ENCODE measurements at regions not wholly inside any gene's neighbourhood (a gene's known extent, or its start where the extent isn't known, plus 50 kb on each side); places are given as distances from the start of the nearest gene placed in this dataset.

- Histone ChIP-seq H3K27me3 (ENCODE audit: insufficient read depth, low read length) (peaks cover 92% of the 10 kb centered on the region), H3K4me1 (ENCODE audit: insufficient read depth, low read length) (peaks cover 49% of the 10 kb centered on the region), H3K4me3 (ENCODE audit: low read length) (peak overlapping the region; percentile 72), H3K9ac (ENCODE audit: low read depth, low read length) (no peak overlapping the region; the same call in 1 of the 2 replicates), H3K27ac (ENCODE audit: low read depth, low read length) (no peak overlapping the region; the same call in 1 of the 2 replicates), H3K36me3 (ENCODE audit: insufficient read depth, low read length) (no peaks in the 10 kb centered on the region), H3K9me3 (ENCODE audit: insufficient read depth, low read depth, low read length) (no peaks in the 10 kb centered on the region)
- under 1% methylated on average over 76 of the region's 78 CpGs for WGBS
These were observed 109.5 kb downstream of the KCNRG start for GRCh38 chr13:50124536-50125303.

- H3K9ac ChIP-seq (ENCODE audit: low read depth, low read length): no peak overlapping the region
- under 1% methylated on average over 31 of the region's 31 CpGs for WGBS
- H3K27ac ChIP-seq (ENCODE audit: low read depth, low read length): no peak overlapping the region; the same call in 1 of the 2 replicates
- H3K4me1 ChIP-seq (ENCODE audit: insufficient read depth, low read length): peaks cover 49% of the 10 kb centered on the region
- no peaks in the 10 kb centered on the region for H3K9me3 ChIP-seq (ENCODE audit: insufficient read depth, low read depth, low read length)
- no peaks in the 10 kb centered on the region for H3K36me3 ChIP-seq (ENCODE audit: insufficient read depth, low read length)
- H3K27me3 ChIP-seq (ENCODE audit: insufficient read depth, low read length): peaks cover 92% of the 10 kb centered on the region
- peak overlapping the region; percentile 72 for H3K4me3 ChIP-seq (ENCODE audit: low read length)
These were observed 110.0 kb downstream of the KCNRG start for GRCh38 chr13:50125304-50125553.

- no peaks in the 10 kb centered on the region for H3K9me3 ChIP-seq (ENCODE audit: insufficient read depth, low read depth, low read length)
- peaks cover 49% of the 10 kb centered on the region for H3K4me1 ChIP-seq (ENCODE audit: insufficient read depth, low read length)
- no peak overlapping the region for H3K27ac ChIP-seq (ENCODE audit: low read depth, low read length)
- H3K9ac ChIP-seq (ENCODE audit: low read depth, low read length): no peak overlapping the region; the same call in 1 of the 2 replicates
- under 1% methylated on average over 87 of the region's 87 CpGs for WGBS
- peaks cover 92% of the 10 kb centered on the region for H3K27me3 ChIP-seq (ENCODE audit: insufficient read depth, low read length)
- H3K36me3 ChIP-seq (ENCODE audit: insufficient read depth, low read length): no peaks in the 10 kb centered on the region
- H3K4me3 ChIP-seq (ENCODE audit: low read length): peak overlapping the region; percentile 72
These were observed 110.5 kb downstream of the KCNRG start for GRCh38 chr13:50125554-50126262.

GRCh38 chr13:50126263-50126992 is 111.2 kb downstream of the KCNRG start:
- WGBS: 2% methylated on average over 28 of the region's 28 CpGs
- Histone ChIP-seq H3K36me3 (ENCODE audit: insufficient read depth, low read length) (no peaks in the 10 kb centered on the region), H3K9ac (ENCODE audit: low read depth, low read length) (no peak overlapping the region), H3K4me1 (ENCODE audit: insufficient read depth, low read length) (peaks cover 52% of the 10 kb centered on the region), H3K27me3 (ENCODE audit: insufficient read depth, low read length) (peaks cover 92% of the 10 kb centered on the region), H3K27ac (ENCODE audit: low read depth, low read length) (no peak overlapping the region), H3K4me3 (ENCODE audit: low read length) (peak overlapping the region; percentile 72), H3K9me3 (ENCODE audit: insufficient read depth, low read depth, low read length) (no peaks in the 10 kb centered on the region)

GRCh38 chr13:50126993-50127725 is 111.9 kb downstream of the KCNRG start:
- Histone ChIP-seq H3K27me3 (ENCODE audit: insufficient read depth, low read length) (peaks cover 92% of the 10 kb centered on the region), H3K4me3 (ENCODE audit: low read length) (peak overlapping the region; percentile 72), H3K36me3 (ENCODE audit: insufficient read depth, low read length) (no peaks in the 10 kb centered on the region), H3K9me3 (ENCODE audit: insufficient read depth, low read depth, low read length) (no peaks in the 10 kb centered on the region), H3K9ac (ENCODE audit: low read depth, low read length) (no peak overlapping the region), H3K27ac (ENCODE audit: low read depth, low read length) (no peak overlapping the region), H3K4me1 (ENCODE audit: insufficient read depth, low read length) (peaks cover 51% of the 10 kb centered on the region)
- 1% methylated on average over 51 of the region's 51 CpGs for WGBS

- Histone ChIP-seq H3K36me3 (ENCODE audit: insufficient read depth, low read length) (no peaks in the 10 kb centered on the region), H3K9ac (ENCODE audit: low read depth, low read length) (no peak overlapping the region), H3K27ac (ENCODE audit: low read depth, low read length) (no peak overlapping the region), H3K4me1 (ENCODE audit: insufficient read depth, low read length) (peaks cover 53% of the 10 kb centered on the region), H3K27me3 (ENCODE audit: insufficient read depth, low read length) (peaks cover 92% of the 10 kb centered on the region), H3K4me3 (ENCODE audit: low read length) (peak overlapping the region; percentile 72), H3K9me3 (ENCODE audit: insufficient read depth, low read depth, low read length) (no peaks in the 10 kb centered on the region)
- WGBS: under 1% methylated on average over 39 of the region's 39 CpGs
These were observed 112.6 kb downstream of the KCNRG start for GRCh38 chr13:50127726-50128291.

- Histone ChIP-seq H3K4me3 (ENCODE audit: low read length) (peak overlapping the region; percentile 72; the same call in 1 of the 2 replicates), H3K36me3 (ENCODE audit: insufficient read depth, low read length) (no peaks in the 10 kb centered on the region), H3K27ac (ENCODE audit: low read depth, low read length) (no peak overlapping the region), H3K9ac (ENCODE audit: low read depth, low read length) (no peak overlapping the region), H3K9me3 (ENCODE audit: insufficient read depth, low read depth, low read length) (no peaks in the 10 kb centered on the region), H3K27me3 (ENCODE audit: insufficient read depth, low read length) (peaks cover 92% of the 10 kb centered on the region), H3K4me1 (ENCODE audit: insufficient read depth, low read length) (peaks cover 50% of the 10 kb centered on the region)
- WGBS: 4% methylated on average over 18 of the region's 18 CpGs
These were observed 113.2 kb downstream of the KCNRG start for GRCh38 chr13:50128428-50128931.

- H3K27ac ChIP-seq (ENCODE audit: low read depth, low read length): no peak overlapping the region
- H3K4me1 ChIP-seq (ENCODE audit: insufficient read depth, low read length): peaks cover 49% of the 10 kb centered on the region
- peak overlapping the region; percentile 48 for H3K4me3 ChIP-seq (ENCODE audit: low read length)
- no peak overlapping the region for H3K9ac ChIP-seq (ENCODE audit: low read depth, low read length)
- H3K36me3 ChIP-seq (ENCODE audit: insufficient read depth, low read length): no peaks in the 10 kb centered on the region
- WGBS: 1% methylated on average over 30 of the region's 30 CpGs
- no peaks in the 10 kb centered on the region for H3K9me3 ChIP-seq (ENCODE audit: insufficient read depth, low read depth, low read length)
- H3K27me3 ChIP-seq (ENCODE audit: insufficient read depth, low read length): peaks cover 94% of the 10 kb centered on the region
These were observed 113.9 kb downstream of the KCNRG start for GRCh38 chr13:50129081-50129705.

GRCh38 chr13:50129706-50130122 is 114.5 kb downstream of the KCNRG start:
- Histone ChIP-seq H3K27ac (ENCODE audit: low read depth, low read length) (no peak overlapping the region), H3K4me3 (ENCODE audit: low read length) (peak overlapping the region; percentile 48)

More at GRCh38 chr13:50129706-50130122, 114.5 kb downstream of the KCNRG start:
- peaks cover 97% of the 10 kb centered on the region for H3K27me3 ChIP-seq (ENCODE audit: insufficient read depth, low read length)
- H3K9ac ChIP-seq (ENCODE audit: low read depth, low read length): no peak overlapping the region
- H3K4me1 ChIP-seq (ENCODE audit: insufficient read depth, low read length): peaks cover 49% of the 10 kb centered on the region
- no peaks in the 10 kb centered on the region for H3K36me3 ChIP-seq (ENCODE audit: insufficient read depth, low read length)
- no peaks in the 10 kb centered on the region for H3K9me3 ChIP-seq (ENCODE audit: insufficient read depth, low read depth, low read length)
- under 1% methylated on average over 22 of the region's 22 CpGs for WGBS
